CD4-positive, alpha-beta T cell treated with Interleukin-10 for 1 hour (primary cell): ENCODE measurements at regions not wholly inside any gene's neighbourhood (a gene's known extent, or its start where the extent isn't known, plus 50 kb on each side); places are given as distances from the start of the nearest gene placed in this dataset.
"Not testable (repeated sequence)": the region's sequence is repeated elsewhere in the genome, so short reads cannot be mapped to it uniquely, and the experiment has no call there.

Source experiments
- DNase-seq: peaks from one replicate; pipeline ENCODE4 v3.0.0-alpha.2; 2020

DNA sequence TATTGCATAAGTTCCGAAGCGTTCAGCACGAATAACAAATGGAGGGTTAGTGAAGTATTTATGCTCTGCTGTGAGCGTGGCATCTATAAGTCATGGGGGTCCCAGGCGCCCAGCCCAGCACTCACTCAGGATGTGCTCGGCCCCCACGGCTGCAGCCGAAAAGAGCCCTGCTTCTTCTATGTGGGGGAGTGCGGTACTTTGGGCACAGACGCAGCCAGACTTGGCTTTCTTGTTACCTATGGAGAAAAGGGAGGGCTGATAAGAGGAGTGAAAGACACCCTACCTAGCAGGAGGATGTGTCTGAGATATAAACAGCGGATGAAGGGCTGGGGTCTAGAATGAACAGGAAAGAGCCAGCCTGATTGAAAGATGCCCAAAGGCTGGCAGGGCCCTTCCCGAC is 51.4 kb downstream of the MRPL36 start:
- no peak for DNase-seq

DNA sequence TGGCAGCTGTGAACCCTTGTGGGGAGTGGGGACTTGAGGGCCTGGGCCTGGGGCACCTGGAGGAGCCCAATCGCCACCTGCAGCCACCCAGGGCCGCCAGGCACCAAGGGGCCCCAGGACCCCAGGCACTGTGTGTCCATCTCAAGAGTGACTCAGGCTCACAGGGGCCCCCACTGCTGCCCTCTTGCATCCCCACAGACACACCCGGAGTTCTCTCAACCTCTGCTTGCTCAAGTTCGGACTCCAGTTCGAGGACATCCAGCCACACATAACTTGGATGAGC is 51.9 kb downstream of the MRPL36 start:
- no peak for DNase-seq

DNA sequence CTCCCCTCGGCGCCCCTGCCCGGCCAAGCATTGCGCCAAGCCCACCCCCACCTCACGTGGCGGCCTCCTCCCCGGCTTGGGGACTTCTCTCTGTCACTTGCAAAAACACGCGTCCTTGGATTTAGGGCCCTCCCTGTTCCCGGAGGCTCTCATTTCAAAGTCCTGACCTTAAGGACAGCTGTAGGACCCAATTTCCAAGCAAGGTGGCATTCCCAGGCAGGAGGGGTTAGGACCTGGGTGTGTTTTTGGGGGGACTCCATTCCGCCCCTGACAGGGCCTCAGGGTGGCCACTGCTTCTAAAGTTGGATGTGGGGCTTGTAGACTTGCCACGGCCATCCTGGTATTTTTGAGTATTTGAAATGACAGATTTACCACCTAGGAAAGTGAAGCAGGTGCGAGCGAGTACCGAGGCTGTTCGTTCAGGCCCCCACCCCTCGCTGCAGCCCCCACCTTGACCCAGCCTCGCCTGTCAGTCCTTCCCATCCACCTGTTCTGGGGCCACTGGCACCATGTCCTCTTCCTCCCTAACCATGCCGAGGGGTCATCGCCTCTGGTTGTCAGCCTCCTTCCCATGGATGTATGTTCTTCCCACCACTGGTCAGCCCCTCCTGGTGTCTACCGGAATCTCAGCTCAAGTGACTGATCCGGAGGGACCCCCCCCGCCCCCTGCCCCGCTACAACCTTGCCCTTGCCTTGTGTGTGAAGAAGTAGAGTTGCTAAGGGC is 52.4 kb downstream of the MRPL36 start:
- DNase-seq: no peak

DNA sequence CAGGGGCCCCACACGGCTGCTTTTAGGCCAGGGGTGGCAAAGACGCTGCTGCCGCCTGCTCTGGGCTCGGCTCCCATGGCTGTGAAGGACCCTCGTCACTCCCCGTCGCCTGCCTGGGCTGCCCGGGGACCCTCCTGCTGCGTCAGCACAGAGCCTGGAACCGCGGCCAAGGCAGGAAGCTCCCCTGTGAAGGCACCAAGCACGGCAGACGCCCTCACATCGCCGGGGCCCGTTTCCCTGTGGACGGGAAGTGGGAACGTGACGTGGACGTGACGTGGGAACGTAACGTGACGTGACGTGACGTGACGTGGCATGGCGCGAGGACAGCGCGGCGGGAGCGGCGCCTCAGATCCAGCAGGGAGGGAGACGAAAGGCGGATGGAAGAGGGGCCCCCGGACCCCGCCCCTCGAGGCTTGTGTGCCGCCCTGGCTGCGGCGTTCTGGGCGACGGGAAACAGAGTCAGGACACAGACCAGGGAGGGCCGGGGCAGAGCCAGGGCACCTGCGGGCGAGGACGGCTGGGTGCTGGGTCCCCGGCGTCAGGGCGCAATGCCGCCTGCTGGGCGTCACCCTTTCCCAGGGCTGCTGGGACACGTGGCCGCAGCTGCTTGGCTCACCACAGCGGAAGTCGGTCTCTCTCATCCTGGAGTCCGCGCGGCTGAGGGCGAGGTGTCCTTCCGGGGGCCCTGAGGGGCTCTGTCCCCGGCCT is 53.1 kb downstream of the MRPL36 start:
- DNase-seq: no peak

- no peak for DNase-seq
Observed at GRCh38 chr5:1745796-1746370, 53.8 kb downstream of the MRPL36 start.

DNA sequence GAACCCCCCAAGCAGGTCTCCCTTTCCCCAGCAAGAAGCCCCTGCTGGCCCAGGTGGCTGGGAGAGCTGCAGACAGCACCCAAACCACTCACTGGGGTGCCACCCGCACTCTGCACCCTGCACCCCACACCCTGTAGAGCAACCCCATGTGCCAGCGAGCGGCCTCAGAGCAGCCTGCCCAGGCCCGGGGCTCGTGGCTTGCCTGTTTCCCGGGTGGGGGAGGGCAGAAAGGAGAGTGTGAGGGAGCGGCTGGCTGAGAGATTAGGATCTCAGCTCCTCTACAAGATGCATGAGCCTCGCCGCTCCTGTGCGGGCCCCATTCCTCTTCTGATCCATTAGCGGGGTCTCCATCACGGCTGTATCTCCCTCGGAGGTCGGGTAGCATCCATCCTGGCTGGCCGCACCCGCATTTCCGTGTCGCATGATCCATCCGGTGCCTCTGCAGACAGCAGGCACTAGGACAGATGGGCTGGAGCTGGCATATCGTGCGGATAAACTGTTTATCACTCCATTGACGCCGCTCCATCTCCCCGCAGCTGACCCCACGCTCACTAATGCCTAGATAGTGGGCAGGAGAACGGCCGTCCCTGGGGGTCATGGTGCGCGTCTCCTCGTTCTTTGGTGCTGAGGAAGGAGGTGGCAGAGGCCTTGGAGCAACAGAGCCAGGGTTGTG is 54.4 kb downstream of the MRPL36 start:
- DNase-seq: no peak

GRCh38 chr5:1744393-1745122 is 55.1 kb downstream of the MRPL36 start:
- DNase-seq: no peak

- DNase-seq: no peak
Observed at GRCh38 chr5:1743769-1744085, 55.9 kb downstream of the MRPL36 start.

DNA sequence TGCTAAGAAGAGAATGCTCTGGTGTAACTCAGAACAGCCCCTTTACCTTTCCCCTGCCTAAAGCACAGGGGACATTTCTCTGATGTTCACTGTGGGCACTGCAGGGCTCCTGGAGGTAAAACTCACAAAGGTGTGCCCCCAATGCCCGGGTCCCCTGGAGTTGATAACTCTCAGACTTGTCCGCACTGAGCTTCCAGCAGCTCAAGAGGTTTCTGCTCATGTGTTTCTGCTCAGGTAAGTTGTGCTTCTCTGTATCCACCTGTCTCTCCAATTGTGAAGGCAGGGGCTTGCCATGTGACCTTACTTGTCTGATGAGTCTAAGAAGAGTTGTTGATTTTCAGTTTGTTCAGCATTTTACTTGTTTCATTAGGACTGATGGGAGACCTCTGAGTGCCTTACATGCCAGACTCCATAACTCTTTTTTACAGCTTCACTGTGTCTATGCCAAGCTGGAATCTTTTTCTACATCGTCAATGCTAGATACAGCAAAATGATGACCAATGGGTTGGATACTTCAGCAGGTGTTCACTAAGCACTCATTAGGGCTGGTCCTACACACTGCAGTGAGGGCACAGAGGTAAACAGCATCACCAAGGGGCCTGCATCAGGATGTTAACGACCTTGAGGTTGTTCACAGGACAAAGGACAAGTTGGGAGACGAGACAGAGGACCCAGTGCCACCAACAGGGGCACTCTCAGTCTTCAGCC is 56.4 kb downstream of the MRPL36 start:
- no peak for DNase-seq

DNA sequence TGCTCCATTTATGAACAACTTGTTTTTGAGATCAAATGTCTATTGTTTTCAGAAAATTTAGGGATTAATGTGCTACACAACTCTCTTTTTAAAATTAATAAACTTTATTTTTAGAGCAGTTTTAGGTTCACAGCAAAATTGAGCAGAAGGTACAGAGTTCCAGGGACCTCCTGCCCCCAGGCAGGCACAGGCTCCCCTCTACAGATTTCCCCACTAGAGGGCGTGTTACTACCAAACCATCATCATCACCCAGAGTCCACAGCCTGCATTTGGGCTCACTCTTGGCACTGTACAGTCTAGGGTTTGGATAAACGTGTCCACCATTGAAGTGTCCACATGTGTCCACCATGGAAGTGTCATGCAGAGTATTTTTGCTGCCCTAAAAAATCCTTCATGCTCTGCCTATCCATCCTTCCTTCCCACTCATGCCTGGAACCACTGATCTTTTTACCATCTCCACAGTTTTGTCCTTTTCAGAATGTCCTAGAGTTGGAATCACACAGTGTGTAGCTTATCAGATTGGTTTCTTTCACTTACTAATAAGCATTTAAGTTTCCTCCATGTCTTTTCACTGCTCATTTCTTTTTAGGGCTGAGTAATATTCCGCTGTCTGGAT is 61.7 kb downstream of the MRPL36 start:
- DNase-seq: peak; percentile 60

- no peak for DNase-seq
Observed at GRCh38 chr5:1736889-1737711, 62.5 kb downstream of the MRPL36 start.

DNA sequence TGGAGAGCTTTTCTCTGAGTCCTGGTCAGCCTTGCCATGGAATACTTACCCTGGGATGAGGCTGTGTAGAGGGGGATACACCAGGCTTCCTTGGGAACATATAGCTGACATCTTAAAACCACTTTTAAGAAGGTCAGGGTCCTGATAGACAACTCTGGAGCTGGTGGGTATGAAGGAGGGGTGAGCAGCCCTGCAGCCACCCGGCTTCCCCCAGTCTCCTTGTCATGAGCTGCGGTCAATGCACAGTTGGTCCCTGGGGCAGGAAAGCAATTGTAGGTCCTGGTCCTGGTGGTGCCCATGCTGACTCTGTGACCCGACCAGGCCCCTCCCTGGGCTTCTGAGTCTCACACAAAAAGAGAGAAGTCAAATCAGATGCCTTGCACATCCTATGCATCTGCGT is 63.6 kb downstream of the MRPL36 start:
- no peak for DNase-seq

- no peak for DNase-seq
Observed at GRCh38 chr5:1735320-1735970, 64.2 kb downstream of the MRPL36 start.

DNA sequence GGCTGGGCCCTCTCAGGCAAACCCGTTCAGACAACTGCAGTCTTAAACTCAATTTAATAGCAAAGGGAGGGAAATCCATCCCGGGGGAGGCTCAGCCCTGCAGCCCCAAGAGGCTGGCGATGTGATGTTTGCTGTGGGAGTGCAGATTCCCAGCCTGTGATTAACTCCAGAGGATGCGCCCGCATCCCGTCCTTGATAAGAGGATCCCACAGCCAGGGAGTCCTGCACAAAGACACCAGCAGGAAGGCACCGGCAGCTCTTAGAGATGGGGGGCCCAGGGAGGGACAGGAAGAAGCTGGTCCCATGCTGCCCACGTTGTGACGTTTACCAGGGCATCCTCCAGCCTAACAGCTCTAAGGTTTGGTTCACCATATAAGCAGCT is 64.7 kb downstream of the MRPL36 start:
- no peak for DNase-seq

DNA sequence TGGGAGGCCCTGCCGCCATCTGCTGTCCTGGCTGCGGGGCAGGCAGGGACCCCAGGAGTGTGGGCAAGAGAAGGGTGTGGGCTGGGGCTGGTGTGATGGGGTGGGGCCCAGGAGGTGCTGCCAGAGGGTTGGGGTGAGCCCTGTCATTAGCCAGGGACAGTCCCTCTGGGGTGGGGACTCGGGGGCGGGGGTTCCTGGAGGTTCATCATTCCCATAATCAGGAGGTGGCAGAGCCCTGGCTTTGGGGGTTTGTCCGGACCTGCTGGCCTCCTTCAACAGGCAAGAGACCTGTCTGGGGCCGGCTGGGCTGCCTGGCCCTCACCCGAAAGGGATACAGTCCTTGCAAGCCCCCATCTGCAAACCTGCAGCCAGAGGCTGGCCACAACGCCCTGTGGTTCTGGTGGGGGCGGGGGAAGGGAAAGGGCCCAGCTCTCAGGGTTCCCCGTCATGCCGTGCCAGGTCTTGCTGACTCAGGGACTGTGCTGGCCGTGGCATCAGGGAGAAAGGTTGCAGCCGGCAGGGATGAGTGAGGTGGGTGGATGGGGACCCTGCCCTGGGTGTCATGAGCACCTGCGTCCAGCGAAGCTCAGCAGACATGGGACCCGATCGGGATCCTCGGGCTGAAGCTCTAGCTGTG is 65.2 kb downstream of the MRPL36 start:
- DNase-seq: no peak

DNA sequence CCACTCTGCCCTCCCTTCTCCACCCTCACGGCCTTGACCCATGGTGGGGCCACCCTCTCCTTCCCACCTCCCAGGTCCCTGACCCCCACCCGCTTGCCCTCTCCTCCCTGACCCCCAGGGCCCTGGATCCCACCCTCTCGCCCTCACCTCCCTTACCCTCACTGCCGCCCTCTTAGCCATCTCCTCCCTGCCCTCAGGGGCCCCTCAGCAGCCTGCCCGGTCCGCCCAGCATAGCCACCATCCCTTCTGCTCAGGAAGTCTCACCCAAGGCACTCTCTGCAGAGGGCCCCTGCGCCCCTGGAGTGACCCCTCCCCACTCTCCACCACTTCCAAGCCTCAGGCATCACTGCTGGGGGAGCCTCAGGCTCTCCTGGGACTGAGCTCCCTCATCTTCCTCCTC is 66.3 kb downstream of the MRPL36 start:
- DNase-seq: no peak

- DNase-seq: no peak
Observed at GRCh38 chr5:1732945-1733344, 66.7 kb downstream of the MRPL36 start.

GRCh38 chr5:1732238-1732941 is 67.2 kb downstream of the MRPL36 start:
- DNase-seq: no peak

- DNase-seq: not testable (repeated sequence)
Observed at GRCh38 chr5:1731855-1732237, 67.8 kb downstream of the MRPL36 start.
